NCI-H2081 treated with DMSO at 0.1 percent for 48 hours (cell line): ENCODE measurements at regions not wholly inside any gene's neighbourhood (a gene's known extent, or its start where the extent isn't known, plus 50 kb on each side); places are given as distances from the start of the nearest gene placed in this dataset.

ENCODE experiments used
- DNase-seq: peaks from one replicate; lab custom pipeline; 2025; lab: John Stamatoyannopoulos, UW

DNA sequence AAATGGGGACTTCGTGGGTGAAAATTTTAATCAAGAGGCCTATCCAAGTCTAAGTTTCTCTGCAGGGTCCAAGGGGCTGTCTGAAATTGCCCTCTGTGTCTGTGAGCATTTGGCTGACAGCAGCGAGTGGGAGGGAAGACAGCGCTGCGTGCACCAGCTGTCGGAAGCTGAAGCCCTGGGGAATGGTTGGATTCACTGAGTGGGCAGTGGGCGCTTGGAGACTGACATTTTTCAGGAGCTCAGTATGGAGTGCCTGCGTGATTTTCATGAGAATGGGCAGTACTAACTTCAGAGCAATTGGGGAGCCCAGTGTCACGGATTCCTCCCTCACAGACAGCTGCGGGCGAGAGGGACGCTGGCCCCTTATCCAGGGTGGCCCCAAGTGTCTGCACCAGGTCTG, 388.8 kb upstream of the B3GAT1 start:
- no peak for DNase-seq

DNA sequence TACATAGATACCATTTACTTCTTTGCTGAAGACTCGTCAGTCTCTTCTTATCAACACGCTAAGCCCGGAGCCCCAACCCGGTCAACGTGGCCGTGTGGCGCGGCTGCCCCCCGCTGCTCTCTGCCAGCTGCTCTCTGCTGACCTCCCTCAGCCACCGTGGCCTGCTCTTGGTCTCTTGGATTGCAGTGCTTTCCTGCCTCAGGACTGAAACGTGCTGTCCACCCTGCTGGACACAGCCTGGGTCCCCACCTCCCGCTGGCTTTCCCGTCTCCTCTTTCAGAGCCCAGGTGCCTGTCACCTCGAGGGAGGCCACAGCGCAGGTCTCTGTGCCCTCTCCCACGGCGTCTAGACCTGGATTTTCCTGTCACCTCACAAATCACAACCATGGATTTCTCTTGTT, 388.1 kb upstream of the B3GAT1 start:
- DNase-seq: no peak

DNA sequence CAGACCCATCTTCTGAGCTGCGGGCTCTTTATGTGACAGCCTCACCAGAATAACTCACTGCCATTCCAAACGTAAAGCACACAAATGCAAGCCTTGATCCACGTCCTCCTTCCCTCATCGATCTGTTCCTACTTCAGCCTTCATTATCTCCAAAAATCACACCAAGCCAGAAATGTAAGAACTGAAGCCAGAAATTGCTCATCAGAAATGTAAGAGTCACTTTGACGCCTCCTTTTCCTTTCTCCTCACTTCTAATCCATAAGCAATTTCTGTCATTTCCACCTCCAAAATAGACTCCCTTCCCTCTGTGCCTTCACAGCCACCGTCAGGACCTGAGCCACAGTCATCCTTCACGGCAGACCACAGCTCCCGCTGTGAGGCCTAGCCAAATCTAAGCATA, 387.3 kb upstream of the B3GAT1 start:
- DNase-seq: no peak

DNA sequence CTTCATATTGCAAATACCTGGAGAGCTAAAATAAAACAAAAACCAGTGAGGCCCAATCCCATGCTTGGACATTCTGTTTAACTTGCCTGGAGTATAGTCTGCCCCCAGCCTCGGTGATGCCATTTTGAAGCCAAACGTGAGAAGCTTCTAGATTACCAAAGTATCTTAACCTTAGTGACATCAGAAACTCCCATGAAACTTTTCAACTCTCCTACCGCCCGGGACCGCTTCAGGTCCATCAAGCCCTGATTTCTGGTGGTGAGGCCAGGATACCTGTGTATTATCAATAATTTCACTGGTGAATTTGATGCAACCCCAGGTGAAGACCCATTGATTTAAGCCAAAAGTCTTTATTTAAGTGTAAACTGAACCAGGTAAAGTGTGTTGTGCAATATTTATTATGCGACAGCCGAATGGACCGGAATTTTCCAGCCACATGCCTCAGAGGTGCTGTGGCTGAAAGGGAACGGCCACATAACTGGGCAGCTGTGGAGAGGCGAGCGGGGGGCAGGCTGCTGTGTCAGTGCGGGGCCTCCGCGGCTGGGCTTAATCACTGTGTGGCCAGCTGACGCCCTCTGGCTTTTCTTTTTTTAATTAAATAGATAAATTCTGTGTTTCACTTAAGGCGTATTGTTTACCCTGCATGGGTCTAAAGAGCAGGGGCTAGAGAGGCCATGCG, 385.5 kb upstream of the B3GAT1 start:
- DNase-seq: no peak

DNA sequence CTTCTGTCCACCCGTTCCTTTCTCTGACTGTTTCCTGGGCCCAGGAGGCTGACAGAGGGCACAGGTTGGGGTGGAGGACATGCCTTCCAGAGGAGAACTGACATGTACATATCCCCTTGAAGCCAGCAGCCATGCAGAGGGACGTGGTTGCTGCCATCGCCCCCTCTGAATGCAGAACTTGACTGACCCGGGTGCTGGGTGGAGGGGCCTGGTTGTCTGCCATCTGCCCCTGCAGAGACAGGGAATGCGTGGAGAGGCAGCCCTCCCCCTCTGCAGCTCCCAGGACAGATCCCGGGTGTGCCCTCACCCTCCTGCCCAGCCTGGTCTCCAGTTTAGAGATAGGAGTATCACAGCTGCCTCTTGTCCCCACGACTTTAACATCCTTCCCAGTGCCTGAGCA, 383.0 kb upstream of the B3GAT1 start:
- DNase-seq: no peak

DNA sequence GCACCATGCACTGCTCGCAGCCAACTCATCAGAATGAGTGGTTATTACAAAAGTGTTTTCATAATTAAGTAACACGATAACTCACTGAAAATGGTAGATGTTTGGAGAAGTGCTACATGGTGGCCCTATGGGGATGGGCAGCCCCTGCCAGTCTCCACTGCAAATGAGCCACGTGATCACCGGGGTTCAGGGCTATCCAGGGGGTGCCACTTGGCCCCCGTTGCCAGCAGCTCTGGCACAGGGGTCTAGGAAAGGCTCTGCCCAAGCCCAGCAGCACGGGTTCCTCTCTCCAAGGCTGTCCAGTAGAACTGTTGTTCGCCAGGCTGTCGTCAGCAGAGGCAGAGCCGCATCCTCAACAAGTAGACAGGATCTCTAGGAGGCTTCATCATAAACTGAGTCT, 382.1 kb upstream of the B3GAT1 start:
- no peak for DNase-seq

DNA sequence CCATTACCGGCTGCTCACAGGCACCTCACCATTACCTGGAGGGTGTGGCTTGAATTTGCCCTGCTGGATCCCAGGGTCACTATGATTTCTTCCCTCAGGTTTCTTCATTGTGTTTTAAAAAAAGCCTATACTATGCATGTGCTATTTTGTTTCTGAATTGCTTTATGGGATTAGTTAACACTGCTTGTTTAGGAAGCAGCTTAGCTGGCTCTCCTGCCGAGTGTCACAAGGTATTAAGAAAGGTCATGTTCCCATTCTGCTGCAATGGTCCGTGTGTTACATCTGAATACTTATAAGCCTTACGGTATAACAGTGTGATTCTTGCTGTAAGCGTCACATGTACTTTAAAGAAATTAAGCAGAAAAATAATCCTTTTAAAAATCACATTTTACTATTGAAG, 380.6 kb upstream of the B3GAT1 start:
- no peak for DNase-seq

DNA sequence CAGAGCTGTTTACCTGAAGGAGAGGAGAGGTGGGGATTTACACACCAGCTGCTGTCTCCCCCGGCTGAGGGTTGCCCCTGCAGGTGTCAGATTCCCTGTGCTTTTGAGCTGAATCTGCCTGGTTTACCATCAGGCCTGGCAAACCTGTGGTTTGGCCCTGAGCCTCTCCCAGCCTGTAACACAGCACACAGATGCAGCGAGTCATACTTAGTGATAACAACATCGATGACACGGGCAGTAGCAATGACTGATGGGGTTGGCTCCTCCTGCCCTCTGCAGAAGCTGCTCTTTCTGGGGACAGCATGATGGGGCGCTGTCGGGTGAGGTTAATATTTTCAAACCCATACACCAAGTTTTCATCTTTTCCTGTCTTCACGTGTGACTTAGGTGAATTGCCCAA, 380.0 kb upstream of the B3GAT1 start:
- DNase-seq: no peak

DNA sequence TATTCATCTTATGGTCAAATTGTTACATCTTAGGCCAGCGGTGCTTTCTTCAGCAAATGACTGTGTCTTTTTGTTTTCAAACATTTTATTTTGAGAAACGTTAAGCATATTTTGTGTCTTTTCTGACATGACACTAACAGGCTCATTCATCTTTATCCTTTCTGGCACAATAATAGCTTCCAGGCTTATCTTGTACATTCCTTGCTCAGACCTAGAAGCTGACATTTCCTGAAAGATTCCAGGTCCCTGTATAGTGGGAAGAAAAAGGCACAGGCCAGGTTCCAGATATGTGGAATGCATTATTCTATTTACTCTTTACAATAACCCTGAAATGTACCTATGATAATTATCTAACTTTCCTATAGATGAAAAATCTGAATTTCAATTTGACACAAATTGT, 379.1 kb upstream of the B3GAT1 start:
- DNase-seq: no peak

DNA sequence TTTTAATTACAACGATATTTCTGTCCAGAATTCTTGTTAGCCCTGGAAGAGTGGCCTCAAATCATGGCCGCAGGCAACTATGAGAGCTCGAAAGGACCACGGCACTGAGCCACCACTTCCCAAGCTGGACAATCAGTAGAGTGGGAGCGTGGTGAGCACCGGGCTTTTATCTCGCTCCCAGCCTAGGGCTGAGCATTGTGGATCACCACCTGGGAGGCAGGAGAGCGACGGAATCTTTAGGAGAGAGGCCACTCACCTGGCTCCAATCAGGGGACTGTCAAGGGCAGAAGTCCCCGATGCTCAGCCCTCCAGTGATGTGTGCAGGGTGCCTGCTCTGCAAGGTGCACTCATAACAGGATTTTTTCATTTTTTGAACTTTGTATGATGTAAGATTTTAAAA, 377.1 kb upstream of the B3GAT1 start:
- no peak for DNase-seq

DNA sequence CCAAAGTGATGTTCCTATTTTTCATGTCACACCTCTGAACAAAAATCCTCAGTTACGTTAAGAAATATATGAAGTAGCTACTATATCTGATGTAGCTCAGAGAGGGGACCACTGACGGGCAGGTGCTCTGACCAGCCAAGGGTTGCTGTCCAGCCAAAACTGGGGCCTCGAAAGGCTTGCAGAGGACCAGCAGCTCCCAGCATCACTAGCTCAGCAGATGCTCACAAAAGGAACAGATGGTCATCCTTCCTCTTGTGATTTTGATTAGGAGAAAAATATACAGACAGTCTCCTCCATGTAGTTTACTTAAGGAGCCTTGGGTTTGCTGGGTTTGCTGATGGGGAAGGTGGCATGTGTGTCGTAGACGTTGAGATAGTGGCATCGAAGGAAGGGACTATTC, 374.6 kb upstream of the B3GAT1 start:
- DNase-seq: no peak

DNA sequence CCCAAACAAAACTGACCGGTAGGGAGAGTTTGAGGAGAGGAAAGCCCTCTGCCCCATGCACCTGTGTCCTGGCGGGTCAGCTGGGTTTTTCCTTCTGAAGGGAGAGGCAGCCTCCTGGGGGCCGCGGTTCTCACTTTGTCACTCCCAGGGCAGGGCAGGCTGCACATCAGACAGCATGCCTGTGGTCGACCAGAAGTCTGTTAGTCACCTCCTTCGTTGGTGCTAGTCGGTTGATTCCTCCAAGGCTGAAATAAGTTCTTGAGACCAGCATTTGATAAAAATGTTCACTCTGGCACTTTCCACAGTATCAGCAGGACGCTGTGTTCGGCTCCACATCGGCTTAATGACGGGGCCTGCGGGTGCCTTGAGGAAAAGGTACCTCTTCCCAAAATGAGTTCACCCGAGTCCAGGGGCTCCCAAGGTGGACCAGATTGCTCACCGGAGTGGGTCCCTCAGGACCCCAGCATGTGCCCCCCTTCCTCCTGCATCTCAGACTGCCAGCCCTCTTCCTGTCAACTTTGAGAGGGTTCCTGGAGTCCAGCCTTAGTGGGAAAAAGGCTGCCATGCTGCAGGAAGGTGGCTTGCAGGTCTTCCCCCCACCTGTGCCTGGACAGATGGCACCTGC, 373.7 kb upstream of the B3GAT1 start:
- DNase-seq: no peak

DNA sequence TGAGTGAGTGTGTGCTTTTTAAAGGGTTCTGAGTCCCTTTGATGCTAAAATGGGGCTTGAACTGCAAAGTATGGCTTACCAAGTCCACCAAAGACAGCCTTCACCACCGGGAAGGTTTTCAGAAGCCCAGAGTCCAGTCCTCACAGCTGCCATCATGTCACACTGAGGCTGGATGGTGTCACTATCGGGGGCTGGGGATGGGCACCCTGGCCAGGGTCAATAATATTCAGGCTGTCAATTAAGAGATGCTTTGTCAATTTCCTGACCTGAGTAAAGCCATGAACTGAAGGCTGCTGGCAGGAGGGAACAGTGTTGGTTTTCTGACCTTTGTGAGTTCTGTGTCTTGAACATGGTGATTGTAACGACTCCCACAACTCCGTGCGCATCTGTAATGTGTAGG, 373.0 kb upstream of the B3GAT1 start:
- DNase-seq: no peak

DNA sequence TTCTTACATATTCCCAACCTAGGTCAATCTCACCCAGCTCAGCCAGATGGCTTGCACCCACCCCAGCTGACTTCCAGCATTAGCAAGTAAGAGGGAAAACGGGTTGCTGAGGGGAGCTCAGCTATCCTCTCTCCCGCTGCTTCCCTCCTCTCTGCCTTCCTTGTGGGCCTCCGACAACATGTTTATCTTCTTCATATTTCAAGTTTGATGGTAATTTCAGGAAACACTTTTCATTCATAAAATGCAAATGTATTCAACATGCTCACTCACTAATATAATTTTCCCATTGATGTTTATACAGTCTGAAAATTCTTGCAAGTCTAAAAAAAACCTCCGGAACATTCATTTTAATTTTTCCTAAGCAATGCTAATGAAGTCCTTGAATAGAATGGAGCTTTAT, 372.5 kb upstream of the B3GAT1 start:
- no peak for DNase-seq

DNA sequence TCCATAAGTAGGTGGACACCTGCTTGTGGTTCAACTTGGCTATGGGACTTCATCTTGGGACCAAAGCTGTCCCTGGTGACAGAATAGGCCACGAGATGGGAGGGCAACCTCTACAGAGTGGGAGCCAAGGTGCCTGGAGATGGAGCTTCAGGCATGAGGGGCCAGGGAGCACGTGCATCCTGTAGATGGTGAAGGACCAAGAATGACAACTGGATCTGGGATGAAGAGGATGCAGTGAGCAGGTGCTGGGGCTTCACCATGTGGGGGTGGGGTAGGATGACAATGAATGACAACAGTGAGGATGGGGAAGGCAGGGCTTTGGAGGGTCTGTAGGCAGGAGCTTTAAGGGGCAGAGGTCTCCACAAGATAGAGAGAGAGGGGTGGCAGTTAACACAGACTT, 372.0 kb upstream of the B3GAT1 start:
- no peak for DNase-seq

DNA sequence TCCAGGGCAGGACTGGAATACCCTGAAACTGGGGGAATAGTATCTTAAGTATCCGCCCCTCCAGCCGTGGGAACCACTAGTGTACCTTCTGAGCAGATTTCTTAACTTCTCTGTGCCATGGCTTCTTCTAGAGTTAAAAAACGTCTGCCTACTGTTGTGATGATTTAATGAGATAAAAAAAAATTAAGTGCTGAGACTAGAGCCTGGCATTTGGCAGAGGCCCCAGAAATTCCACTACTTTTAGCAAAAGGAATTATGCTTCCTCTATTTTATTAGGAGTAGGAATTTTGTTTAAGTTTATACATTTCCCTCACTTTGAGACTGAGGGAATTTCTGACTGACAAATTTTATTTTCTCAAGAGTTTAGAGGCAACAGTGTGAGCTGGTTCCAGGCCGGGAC, 371.2 kb upstream of the B3GAT1 start:
- no peak for DNase-seq

DNA sequence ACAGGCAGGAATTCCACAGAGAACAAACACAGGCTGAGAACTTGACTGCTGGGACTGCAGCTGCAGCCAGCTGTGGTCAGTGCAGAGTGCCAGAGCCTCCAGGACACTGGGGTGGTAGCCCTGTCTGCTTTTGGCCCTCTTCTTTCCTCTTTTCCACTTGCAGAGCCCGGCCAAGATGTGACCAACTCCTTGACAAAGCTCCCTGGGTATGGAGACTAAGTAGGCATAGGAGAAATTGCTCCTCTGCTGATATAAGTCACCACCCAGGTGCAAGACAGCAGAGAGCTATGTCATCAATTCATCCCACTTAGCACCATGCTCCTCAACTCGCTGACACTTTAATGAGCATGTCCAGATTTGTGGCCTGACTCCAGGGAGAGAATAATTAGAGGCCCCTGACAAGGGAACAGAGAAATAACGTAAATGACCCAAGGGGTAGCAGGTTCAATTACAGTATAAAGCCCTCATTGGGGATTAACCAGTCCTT, 369.4 kb upstream of the B3GAT1 start:
- DNase-seq: no peak

DNA sequence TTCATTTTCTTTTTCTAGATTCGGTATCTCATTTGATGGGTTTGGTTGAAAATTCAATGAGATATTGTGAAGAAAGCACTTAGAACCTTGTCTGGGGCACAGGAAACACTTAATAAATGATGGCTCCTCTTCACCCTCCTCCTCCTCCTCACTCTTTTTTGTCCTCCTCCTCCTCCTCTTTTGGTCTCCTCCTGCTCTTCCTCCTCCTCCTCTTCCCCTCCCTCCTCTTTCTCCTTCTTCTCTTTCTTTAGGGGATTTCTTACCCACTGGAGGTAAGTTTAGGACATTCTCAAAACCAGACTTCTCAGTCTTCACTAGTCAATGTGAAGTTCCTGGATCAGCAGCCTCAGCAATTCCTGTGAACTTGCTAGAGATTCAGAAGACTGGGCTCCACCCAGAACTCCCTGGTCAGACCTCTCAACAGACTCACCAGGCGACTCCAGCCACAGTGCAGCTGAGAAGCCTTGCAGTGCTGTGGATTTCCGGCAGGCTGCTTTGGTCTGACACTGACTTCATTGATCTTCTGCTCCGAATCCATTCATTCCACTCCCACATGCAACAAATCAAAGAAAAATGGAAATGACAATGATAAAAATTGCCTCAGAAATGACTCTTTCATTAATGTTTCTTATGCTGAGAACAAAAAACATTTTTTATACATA, 368.6 kb upstream of the B3GAT1 start:
- no peak for DNase-seq

DNA sequence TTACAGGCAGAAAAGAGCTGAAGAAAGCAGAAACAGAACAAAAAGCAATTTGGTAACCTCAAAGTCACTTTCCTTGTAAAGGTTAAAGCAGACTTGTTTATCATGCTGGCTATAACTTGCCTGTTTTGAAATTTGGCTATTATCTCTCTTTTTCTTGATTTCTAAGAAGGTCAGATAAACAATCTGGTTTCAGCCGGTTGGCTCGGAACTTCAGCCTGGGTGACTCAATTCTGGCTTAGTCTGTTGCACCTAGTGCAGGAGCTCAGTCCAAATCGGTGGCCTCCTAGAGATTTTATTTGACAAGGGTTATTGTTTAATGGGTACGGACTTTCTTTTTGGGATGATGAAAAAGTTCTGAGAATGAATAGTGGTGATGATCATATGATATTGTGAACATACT, 367.1 kb upstream of the B3GAT1 start:
- DNase-seq: no peak

DNA sequence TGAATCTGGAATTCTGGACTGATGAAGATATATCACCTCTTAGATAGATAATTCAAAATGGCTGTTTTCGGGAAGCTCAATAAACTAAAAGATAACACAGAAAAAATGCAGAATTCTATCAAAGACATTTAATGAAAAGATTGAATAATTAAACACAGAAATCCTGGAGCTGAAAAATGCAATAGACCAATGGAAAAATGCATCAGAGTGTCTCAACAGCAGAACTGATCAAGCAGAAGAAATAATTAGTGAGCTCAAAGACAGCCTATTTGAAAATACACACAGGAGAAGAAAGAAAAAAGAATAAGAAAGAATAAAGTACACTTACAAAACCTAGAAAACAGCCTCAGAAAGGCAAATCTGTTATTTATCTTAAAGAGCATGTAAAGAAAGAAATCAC, 356.4 kb upstream of the B3GAT1 start:
- DNase-seq: no peak

DNA sequence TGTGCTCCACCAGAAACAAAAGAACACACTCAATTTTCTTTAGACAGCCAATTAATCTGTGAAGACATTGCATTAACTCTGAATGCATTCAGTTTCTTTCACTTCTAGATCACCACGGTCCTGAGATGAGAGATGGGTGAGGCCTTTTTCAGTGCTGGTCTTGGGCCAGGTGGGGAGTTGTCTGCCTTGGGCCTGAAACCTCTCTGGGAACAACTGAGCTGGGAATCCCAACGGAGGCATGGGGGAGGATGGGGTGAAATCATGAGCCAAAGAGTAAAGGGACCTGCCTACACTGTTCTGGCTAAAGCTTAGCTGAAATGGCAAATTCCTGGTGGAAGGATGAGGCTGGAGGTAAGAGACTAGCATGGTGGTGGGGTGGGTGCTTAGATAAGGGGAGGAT, 353.5 kb upstream of the B3GAT1 start:
- DNase-seq: no peak

DNA sequence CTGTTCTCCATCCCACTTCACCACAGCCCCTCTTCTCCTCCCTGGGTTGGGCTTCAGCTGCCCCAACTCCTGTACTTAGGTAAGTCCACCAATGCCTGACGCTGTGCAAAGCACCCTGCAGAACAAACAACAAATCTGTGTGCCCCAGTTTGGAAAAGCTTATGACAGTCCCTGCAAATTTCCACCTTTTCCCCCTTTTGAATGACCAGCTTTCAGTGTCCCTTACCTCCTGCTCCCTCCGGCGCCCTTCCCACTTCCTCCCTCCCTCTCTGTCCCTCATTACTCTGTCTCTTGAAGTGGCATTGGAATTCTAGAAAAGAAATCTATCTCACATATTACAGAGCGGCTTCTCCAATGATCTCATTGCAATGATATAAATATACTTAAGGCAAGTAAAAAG, 352.9 kb upstream of the B3GAT1 start:
- DNase-seq: no peak

DNA sequence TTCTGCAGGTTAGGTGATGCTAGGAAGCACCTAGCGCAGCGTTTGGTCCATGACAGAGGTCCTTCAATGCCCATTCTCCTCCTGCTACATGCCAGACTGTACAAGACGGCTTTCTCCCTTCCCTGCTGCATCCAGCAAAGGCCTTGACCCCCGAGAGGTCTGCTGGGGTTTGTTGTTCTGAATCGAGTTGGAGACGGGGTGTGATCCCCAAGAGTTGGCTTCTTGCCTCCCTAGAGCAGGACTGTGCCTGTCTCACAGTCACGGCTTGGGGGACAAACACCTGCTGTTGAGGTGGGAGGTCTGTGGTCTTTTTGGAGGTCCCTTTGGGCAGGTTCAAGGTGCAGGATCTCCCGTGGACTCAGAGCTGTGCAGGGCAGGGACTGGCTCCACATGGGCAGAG, 352.3 kb upstream of the B3GAT1 start:
- DNase-seq: no peak

DNA sequence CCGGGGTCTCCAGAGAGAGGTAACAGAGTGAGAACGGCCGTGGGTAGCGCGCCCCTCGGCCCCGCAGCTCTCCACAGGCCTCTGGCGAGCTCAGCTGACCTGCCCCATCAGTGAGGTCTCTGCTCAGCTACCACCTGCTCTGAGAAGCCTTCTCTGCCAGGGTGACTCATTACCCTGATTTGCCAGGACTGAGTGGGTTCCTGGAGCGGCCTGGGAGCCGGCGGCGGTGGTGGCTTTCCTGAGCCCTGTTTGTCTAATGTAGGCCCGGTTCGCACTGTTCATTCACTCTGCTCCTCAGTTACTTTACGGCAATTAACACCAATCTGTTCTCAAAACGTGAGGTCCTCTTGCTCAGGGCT, 351.0 kb upstream of the B3GAT1 start:
- DNase-seq: no peak
